ENCODE measurements at regions not wholly inside any gene's neighbourhood (a gene's known extent, or its start where the extent isn't known, plus 50 kb on each side); places are given as distances from the start of the nearest gene placed in this dataset.
A peak's percentile ranks its signal among the peaks of the same experiment; 100 is the strongest.

GRCh38 chr11:119802670-119803069 is 73.7 kb upstream of the NECTIN1 start:
- H3K27ac ChIP-seq, result no peak overlapping the region
- no peaks in the 10 kb centered on the region for H3K27me3 ChIP-seq
- peaks cover 0 to 12% (median 0%) of the 10 kb centered on the region in 12 donors for H3K4me1 ChIP-seq
- DNase-seq, result no peak
- ATAC-seq, result no peak
- H3K9me3 ChIP-seq, result no peaks in the 10 kb centered on the region
- no peak overlapping the region for H3K4me3 ChIP-seq
- TF ChIP-seq POLR2A (IDR thresholded peaks at IDR 0.05) (no peak), CTCF (IDR thresholded peaks at IDR 0.05) (no peak)
- 55 to 62% (median 59%) methylated on average over 5 of the region's 5 CpGs for WGBS, 4 donors
- intact Hi-C loops (cut with DNase I), result no loop called here
- H3K36me3 ChIP-seq, result no peaks in the 10 kb centered on the region

- Histone ChIP-seq H3K4me1 (no peaks in the 10 kb centered on the region), H3K27ac (no peak overlapping the region), H3K4me3 (no peak overlapping the region), H3K9me3 (no peaks in the 10 kb centered on the region), H3K36me3 (no peaks in the 10 kb centered on the region), H3K27me3 (no peaks in the 10 kb centered on the region)
- DNase-seq (peak in 1 of 5 donors; percentile 3), ATAC-seq (no peak)
- intact Hi-C loops (cut with DNase I), result no loop called here
- no peak for TF ChIP-seq POLR2A (IDR thresholded peaks at IDR 0.05)
- TF ChIP-seq CTCF (IDR thresholded peaks at IDR 0.05), result no peak
- WGBS, 4 donors, result 80 to 94% (median 91%) methylated on average over 3 to 5 of the region's 5 CpGs
These were observed 71.6 kb upstream of the NECTIN1 start for GRCh38 chr11:119800619-119801018.

GRCh38 chr11:119800171-119800570 is 71.2 kb upstream of the NECTIN1 start:
- no peak for ATAC-seq
- TF ChIP-seq CTCF (IDR thresholded peaks at IDR 0.05), result no peak
- no peak for TF ChIP-seq POLR2A (IDR thresholded peaks at IDR 0.05)
- no peaks in the 10 kb centered on the region for H3K36me3 ChIP-seq
- intact Hi-C loops (cut with DNase I), result no loop called here
- peak in 1 of 5 donors; percentile 18 for DNase-seq
- H3K27me3 ChIP-seq, result no peaks in the 10 kb centered on the region
- WGBS, 4 donors, result 89 to 94% (median 91%) methylated on average over 2 of the region's 2 CpGs
- no peak overlapping the region for H3K27ac ChIP-seq
- no peak overlapping the region for H3K4me3 ChIP-seq
- no peaks in the 10 kb centered on the region for H3K9me3 ChIP-seq
- H3K4me1 ChIP-seq, result no peaks in the 10 kb centered on the region

GRCh38 chr11:119798656-119799055 is 69.7 kb upstream of the NECTIN1 start:
- H3K27ac ChIP-seq, result no peak overlapping the region
- no peaks in the 10 kb centered on the region for H3K9me3 ChIP-seq
- TF ChIP-seq POLR2A (IDR thresholded peaks at IDR 0.05) (no peak), CTCF (IDR thresholded peaks at IDR 0.05) (no peak)
- H3K27me3 ChIP-seq, result peaks cover 0 to 4% (median 0%) of the 10 kb centered on the region in 9 donors
- no peak for DNase-seq
- intact Hi-C loops (cut with DNase I), result no loop called here
- H3K4me3 ChIP-seq, result no peak overlapping the region
- no peaks in the 10 kb centered on the region for H3K36me3 ChIP-seq
- no peaks in the 10 kb centered on the region for H3K4me1 ChIP-seq
- WGBS, 4 donors, result 74 to 84% (median 76%) methylated on average over 3 of the region's 3 CpGs
- ATAC-seq, result no peak
